ENCODE measurements at regions not wholly inside any gene's neighbourhood (a gene's known extent, or its start where the extent isn't known, plus 50 kb on each side); places are given as distances from the start of the nearest gene placed in this dataset.

DNA sequence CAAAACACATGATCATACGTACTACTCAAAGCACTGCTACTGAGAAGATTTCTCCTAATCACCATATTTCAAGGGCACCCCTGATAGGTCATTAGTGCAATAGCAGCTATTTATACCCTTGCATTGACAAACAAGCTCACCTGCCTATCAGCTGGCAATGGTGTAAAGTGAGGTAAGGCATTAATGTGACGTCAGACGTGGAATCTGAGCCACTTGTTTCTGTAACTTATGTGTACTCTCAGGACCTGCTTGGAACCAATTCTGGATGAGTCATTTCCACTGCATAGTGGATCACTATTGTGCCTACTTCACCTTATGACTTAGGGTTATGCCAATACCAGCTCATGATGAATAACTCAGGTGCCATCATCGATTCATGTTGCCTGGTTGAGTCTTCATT, 628.5 kb upstream of the CELF2 start:
- DNase-seq = no peak

DNA sequence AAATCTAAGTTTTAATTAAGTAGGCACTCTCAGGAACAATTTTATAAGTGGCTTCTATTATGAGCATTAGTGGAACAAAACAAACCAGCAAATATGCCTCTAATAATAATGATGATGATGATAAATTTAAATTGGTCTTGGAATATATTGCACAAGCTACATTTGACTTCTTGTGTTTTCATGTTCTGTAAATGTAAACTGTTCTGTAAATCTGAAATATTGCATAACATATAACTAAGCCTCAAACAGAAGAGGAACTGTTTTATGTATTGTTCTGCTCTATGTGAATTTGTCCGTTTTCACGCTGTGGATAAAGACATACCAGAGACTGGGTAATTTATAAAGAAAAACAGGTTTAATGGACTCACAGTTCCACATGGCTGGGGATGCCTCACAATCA, 625.2 kb upstream of the CELF2 start:
- DNase-seq = no peak

DNA sequence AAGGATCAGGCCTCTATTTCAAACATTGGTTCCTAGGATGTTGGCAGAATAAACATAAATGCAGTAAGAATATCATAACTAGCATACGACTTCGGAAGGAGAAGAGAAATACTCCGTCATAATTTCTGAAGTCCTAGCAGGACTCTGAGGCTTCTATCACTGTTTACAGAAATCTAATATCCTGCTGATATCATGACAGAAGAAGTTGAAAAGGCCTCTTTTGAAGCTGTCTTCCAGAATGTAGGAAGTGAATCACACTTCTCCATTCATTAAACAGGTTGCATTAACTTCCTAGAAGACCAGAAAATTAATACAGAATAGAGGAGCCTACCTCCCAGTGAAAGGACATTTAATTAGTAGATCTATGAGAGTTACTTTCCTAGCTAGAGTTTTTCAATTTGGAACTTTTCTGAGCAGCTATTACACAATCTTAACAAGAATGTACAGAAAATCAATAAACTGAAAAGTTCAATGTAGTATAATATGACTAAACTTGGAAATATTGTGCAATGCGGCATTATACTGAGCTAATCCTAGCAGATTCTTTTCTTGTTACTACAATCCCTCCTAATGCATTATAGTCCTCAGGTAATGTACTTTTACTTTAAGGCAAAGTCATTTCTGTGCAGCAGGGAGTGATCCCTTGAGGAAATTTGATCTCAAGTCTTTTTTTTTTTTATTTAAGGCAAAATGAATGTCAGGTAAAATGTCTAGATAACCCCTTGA, 622.6 kb upstream of the CELF2 start:
- no peak for DNase-seq

DNA sequence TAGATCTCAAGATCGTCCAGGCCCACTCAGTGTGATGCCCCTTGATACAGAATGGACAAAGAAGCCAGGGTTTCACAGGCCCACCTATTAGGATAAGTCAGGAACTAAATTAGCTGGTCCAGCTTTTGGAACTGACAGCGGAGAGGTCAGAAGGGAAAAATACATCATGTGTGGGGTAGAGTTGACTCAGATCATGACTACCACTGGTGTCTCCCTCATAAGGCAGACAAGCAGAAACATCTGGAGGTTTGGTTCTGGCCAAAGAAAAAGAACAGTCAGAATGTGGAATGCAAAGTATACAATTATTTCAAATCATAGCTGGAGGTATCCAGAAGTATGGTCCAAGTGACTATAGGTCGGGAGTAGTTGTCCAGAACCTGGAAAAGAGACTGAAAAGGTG, 621.1 kb upstream of the CELF2 start:
- DNase-seq = no peak

DNA sequence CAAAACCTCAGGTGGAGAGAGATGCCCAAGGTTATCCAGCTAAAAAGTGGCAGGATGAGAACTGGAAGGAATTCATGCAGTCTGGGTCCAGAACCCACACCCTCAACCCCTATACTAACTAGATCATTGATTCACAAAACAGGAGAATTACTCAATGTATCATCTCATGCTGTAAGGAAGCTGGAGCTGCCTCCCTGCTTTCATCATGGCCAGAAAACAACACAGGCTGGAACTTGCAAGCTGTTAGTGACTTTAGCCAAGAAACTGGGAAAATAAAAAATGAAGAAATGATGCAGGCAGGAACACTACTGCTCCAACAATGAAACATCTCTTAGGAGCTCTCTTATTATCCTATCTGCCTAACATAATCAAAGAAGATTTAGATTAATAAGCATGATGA, 619.8 kb upstream of the CELF2 start:
- no peak for DNase-seq

DNA sequence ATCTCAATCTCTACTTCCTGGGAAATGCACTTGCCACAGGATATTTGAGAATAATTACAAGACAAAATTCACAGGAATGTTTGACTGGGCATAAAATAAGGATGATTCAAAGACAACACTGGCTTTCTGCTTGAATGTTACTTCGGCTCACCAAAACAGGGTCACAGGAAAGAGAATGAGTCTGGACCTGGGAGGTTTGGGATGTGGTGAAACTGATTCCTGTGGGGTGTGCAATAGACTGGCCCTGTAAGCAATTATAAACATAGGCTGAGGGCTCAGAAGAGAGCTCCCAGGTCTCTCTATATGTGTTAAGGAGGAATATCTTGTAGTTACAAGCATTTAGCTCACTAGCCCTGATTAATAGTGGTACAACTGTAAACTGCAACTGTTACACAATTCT, 613.9 kb upstream of the CELF2 start:
- no peak for DNase-seq

DNA sequence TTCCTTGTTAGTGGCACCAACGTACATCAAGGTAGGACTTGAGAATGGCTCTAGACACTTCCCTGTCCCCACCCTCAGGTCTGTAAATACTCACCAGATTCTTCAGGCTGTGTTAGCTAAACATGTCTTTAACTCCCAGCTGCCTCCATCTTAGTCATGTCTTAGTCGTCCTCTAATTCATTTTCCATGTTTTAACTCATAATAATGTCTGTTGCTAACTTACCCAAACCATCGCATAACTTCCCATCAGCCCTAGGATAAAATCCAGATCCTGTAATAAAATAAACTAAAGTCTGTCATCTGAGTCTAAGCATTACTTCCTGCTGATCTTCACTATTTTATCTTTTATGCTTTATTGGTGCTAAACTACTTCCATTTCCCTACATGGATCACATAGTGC, 600.0 kb upstream of the CELF2 start:
- DNase-seq = no peak

DNA sequence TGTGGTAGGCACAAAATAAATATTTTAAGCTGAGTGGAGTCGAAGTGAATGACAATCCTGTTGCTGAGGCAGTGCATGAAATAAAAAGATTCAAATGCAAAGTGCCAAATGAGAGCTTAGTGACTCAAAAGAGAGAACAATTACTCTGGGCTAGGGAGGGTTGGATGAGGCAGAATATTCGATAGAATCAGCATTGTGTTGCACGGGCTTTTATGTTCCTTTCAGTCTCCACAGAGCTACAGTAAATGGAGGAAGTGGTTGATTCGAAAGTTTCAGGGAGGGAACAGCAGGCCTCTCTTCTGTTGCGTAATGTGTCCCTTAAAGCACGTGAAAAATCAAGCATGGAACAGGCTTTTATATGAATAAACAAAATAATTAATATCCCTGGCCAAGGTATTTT, 599.3 kb upstream of the CELF2 start:
- no peak for DNase-seq

DNA sequence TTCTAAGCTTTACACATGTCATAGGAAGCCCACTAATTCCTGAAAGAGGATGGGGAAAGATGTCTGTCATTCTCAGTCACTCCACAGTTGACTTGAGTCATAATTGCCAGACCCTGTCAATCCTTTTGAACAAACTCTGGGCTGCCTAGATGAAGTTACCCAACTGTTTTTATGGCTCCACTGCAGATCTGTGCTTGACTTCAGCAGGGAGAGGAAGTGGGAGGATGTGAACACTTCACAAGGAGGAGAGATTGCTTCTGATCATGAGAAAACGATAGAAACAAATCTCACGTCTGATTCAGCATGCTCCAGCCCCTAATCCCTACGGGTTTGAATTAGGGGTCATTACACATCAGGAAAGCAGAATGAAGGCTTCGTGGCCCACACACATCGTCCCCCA, 596.6 kb upstream of the CELF2 start:
- no peak for DNase-seq

DNA sequence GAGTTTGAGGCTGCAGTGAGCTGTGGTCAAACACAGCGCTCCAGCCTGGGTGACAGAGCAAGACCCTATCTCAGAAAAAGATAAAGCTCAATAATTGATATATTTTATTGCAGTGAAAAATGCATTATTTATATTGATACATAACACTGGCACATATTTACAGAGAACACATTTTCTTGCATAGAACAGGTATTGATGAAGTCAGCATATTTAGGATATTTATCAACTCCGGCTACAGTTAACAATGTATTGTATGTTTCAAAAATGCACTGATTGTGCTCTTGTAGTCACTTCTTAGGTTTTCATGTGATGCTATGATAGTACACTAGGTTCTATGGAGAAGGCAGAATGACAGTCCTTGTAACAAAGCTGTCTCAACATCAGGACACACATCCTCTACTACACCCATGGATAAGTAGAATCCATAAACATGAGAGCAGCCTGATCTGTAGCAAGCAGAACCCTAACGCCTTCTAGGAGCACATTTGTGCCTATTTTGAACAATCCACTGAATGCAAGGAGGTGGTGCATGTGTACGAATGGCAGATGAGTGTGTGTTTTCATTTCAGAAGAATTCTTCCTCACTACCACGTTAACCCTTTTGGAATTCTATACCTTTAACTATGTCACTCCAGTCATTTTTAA, 586.1 kb upstream of the CELF2 start:
- no peak for DNase-seq

DNA sequence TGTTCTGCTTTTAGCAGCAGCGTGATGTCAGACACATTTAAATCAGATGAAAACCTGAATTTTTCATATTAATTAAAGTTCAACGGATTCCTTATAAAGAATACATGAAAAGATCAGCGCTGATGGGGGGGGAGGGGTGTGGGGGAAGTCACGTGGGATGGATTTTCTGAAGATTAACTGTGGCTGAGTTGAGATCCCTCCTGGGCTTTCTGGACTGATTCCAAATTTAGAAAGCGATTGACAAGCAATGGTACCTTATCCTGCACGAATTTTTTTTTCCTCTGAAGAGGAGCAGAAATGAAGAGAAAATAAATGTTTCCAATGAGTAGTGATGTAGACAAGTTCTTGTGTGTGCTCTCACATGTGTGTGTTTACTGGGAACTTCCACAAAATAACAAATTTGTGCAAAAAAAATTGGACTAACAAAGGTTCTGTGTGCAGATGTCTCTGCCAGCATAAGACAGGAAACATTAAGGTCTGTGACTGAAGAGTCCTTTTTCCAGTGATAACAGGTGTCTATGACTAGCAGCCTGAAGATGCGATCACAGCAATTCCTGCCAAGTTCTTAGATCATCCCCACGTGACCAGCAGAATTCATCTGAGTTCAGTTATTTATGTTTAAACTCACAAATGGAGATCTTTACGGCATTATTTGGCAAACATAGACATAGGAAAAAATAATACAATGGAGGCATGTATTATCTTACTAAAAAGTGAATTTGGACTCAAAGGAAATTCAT, 585.2 kb upstream of the CELF2 start:
- DNase-seq = no peak

DNA sequence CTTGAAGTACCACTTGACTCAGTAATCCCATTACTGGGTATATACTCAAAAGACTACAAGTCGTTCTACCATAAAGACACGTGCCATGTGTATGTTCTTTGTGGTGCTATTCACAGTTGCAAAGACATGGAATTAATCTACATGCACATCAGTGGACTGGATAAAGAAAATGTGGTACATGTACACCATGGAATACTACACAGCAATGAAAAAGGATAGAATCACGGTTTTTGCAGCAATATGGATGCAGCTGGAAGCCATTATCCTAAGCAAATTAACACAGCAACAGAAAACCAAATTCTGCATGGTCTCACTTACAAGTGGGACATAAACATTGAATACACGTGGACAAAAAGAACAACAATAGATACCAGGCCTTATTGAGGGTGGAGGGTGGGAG, 583.4 kb upstream of the CELF2 start:
- DNase-seq = no peak

DNA sequence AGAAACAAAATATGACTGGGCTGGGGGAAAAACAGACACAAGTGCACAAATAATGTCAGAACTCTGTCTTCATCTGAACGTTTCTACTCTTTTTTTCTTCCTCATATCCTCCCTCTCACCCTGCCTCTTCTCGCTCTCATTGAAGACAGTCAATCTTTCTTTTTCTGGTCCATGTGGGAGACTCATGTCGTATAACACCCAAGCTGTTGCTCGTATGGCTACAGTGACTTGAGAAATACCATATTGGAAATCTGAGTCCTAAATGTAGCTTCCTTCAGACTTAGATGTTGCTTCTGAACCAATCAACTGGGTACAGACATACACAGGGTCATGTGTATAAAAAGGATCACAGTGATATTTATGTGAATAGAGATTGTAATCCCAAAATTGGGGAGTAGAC, 579.8 kb upstream of the CELF2 start:
- DNase-seq = no peak

DNA sequence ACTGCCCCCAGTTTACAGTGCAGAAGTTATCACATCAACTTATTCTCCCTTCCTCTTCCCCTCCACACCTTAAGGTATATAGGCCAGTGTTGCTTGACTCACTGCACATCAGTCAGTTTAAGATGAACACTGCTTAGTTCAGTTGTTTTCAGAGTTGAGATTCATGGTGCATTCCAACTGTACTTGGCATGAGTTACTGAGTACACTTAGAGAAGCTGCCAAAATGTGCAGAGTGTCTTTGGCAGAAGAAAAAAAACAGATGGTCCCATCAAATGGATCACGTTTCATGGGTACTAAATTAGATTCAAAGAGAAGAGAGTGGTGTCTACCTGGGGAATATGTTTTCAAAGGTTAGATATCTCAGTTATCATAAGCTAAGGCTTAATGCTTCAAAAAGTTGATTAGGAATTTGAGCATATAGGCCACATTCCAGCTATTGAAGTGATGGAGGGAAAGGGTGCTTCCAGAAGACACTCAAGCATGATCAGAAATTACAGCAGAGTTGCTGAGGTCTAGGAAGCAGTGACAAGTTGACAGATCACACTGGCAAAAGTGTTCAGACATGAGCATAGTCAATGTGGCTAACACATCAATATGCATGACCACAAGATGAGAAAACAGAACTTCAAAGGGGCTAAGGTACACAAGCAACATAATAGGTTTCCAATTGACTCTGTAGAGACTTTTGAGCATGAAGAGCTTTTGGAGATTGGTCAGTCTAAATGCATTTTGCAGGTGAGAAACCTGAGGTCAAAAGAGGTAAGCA, 579.2 kb upstream of the CELF2 start:
- DNase-seq = no peak

DNA sequence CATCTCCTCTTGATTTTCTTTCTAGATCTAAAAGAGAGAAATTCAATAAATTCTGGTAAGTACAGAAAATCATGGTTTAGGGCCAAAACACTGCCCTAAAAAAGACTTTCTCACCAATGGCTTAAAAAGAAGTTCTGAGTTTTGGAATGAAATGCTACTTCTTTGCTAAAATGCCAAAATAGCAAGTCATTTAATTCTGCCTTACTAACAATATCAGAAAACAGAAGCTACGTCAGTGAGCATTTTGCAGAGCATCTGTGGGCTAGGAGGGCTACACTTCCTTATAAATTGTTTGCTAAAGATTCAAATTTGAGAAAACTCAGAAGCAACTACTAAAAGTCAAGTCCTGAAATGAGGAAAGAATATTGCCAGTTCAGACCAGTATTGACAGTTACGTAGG, 560.8 kb upstream of the CELF2 start:
- DNase-seq = no peak

DNA sequence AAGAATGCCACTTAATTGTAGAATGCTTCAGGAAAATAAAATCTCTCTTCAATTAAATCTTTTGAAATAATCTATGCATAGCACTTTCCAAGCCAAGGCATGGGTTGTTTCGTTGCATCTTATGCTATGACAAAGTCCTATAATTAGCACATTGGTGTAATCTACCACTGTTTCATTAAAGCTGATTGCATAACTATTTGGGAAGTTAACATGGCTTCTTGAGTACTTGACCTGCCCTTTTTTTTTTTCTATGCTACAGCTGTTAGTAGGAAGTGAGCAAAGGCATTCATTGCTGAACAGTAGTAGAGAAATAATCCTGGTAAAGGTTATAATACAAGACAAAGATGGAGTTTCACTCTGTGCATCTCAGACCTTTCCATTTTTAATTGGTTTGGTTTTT, 557.2 kb upstream of the CELF2 start:
- DNase-seq = no peak

DNA sequence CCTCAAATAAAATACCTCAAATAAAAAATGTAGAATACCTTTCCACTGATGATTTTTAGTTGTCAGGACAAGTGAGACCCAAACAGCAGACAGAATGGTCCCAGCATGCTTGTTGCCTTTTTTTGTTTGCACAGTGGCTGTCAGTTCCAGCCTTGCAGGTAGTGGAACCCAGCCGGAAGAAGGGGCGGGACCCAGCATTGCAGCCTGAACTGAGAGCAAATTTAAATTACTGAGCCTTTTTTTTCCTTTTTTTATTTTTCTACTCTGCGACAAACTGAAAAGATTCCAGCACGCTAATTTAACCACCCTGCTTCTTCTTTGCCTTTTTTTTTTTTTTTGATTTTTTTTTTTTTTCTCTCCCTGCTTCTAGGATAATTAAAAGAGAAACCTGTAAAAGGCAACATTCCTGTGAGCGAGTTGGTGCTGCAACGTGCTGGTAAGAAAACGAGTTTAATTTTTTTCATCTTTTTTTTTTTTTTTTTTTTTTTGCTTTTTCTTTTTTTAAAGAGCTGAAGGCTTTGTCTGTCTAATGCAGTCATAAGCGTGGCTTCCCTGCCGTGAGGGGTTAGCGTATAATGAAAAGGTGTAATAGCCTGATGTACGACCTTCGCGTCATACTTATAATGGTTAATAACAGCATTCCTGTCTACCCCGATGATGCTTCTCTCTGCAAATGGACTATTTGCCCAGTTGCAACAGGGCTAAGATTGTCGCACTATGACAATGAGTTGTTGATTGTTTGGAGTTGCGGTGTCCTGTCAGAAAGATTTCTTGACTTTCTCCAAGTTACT, 555.3 kb upstream of the CELF2 start:
- no peak for DNase-seq

DNA sequence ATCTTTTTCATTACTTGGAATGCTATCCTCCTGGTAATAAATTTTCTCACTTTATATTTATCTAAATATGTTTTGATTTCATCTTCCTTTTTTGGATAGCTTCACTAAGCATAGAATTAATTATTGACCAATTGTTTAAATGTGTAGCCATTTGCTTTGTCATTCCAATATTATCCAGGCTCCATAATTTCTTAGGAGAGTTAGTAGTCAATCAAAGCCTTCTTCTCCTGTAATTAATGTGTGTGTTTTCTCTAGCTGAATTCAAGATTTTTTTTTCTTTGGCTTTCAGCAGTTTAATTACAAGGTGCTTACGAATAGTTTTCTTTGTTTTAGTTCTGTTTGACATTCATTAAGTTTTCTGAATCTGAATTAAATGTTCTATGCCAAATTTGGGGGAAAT, 545.9 kb upstream of the CELF2 start:
- no peak for DNase-seq

DNA sequence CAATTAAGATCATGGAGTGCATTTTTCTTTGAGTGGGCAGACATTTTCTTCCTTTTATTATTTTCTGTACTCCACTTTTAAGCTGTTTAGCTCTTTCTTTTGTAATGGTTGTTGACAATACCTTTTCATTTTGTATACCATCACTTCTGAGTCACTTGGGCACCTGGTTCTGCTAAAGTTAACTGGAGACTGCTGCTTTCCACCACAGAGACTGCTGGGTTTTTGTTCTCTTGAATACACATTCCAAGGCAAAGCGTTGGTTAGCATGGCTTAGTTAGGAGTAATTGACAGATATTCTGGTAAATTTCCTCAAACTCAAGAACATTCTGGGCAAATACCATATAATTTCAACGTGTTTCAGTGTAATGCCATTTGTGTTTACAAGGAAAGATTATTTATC, 541.9 kb upstream of the CELF2 start:
- DNase-seq = no peak

DNA sequence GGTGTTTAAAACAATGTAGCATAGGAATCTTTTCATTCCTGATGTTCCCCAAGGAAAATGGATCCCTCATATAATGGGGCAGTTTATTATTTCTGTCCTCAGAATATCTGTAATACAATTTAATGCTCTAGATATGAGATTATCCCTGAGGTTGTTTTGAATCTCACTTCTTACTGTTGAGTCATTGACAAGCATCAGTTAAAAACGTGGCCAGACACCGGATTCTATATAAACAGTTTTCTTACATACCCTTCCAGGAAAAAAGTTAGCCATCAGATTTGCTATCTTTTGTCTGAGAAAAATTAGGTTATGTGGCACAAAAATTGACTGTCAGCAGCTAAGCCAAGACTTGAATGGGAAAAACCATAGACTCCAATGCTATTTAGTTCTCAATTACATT, 539.8 kb upstream of the CELF2 start:
- no peak for DNase-seq

DNA sequence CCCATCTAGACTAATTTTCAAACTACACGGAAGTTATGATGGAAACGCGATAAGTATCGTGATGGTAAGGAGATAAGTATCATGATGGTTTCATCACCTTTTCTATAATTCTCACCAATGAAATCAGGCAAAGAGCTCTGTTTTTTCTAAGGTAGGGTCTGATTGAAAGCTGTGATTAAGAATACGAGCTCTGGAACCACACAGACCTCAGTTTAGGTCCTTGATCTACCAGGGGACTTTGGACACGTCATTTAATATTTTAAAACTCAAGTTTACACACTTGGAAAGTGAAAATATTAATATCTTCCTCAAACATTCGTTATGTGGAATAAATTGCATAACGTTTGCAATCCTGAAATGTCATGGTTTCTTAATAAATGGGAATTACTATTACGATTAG, 538.2 kb upstream of the CELF2 start:
- DNase-seq = no peak

DNA sequence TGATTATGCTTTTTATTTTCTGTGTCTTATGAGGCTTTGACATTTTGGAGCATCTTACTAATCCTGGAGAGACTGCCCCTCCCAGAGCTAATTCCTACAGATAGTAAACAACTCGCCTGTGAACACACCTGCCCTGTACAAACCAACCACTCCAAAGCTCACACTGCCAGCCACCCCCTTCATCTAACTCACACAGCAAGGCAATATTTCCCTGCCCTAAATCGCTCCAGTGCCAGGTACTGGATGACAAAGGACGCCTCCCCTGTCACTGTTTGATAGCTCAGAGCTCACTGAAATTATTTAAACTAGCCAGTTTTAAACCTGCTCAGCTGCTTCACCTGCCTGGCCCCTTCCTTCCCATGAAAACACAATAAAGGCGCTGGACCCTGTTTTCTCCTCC, 535.1 kb upstream of the CELF2 start:
- no peak for DNase-seq

DNA sequence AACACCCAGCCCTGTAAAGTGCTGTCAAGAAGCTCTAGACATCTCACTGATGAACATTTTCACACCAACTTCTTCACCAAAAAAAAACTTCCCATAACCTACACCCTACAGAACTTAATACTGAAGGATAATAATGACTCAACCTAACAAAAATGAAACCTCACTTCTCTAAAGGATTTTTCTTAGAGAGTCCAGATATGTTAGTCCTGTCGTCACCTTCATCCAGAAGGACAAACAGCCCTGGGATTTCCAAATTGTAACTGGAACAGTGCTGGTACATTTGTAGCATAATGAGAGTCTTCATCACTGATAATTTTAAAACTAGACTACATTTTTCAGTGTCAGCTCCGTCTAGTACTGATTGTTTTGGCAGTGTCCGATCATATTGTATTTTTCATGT, 528.6 kb upstream of the CELF2 start:
- DNase-seq = no peak
